ENCODE measurements at regions not wholly inside any gene's neighbourhood (a gene's known extent, or its start where the extent isn't known, plus 50 kb on each side); places are given as distances from the start of the nearest gene placed in this dataset.
A peak's percentile ranks its signal among the peaks of the same experiment; 100 is the strongest.

DNA sequence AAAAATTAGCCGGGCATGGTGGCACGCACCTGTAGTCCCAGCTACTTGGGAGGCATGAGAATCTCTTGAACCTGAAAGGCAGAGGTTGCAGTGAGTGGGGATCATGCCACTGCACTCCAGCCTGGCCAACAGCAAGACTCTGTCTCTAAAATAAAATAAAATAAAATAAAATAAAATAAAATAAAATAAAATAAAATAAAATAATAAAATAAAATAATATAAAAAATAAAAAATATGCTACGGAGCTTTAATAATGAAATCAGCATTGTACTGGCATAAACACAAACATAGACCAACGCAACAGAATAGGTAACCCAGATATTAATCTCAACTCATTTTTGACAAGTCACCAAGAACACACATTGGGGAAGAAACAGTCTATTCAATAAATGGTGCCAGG lies 973.4 kb upstream of the SOX11 start:
- Histone ChIP-seq H3K4me1 (no peaks in the 10 kb centered on the region), H3K27ac (no peak overlapping the region), H3K9me3 (no peaks in the 10 kb centered on the region), H3K36me3 (no peaks in the 10 kb centered on the region), H3K27me3 (no peaks in the 10 kb centered on the region), H3K4me3 (replicated peaks in 1 of 3) (no peak overlapping the region)
- 96% methylated on average over 4 of the region's 4 CpGs for WGBS, 2 donors
- no peak for TF ChIP-seq POLR2A (IDR thresholded peaks at IDR 0.05)
- TF ChIP-seq CTCF (IDR thresholded peaks at IDR 0.05), result no peak
- no peak for DNase-seq
- intact Hi-C loops (cut with DNase I), result no loop called here

GRCh38 chr2:4725618-4726017 lies 966.6 kb upstream of the SOX11 start:
- DNase-seq, result no peak
- intact Hi-C loops (cut with DNase I), result no loop called here
- TF ChIP-seq POLR2A (IDR thresholded peaks at IDR 0.05) (no peak), CTCF (IDR thresholded peaks at IDR 0.05) (no peak)
- Histone ChIP-seq H3K4me3 (replicated peaks in 1 of 3) (no peak overlapping the region), H3K27ac (no peak overlapping the region), H3K9me3 (no peaks in the 10 kb centered on the region), H3K36me3 (no peaks in the 10 kb centered on the region), H3K4me1 (no peaks in the 10 kb centered on the region), H3K27me3 (no peaks in the 10 kb centered on the region)
- WGBS, 2 donors, result 92 to 95% methylated on average over 4 of the region's 4 CpGs

DNA sequence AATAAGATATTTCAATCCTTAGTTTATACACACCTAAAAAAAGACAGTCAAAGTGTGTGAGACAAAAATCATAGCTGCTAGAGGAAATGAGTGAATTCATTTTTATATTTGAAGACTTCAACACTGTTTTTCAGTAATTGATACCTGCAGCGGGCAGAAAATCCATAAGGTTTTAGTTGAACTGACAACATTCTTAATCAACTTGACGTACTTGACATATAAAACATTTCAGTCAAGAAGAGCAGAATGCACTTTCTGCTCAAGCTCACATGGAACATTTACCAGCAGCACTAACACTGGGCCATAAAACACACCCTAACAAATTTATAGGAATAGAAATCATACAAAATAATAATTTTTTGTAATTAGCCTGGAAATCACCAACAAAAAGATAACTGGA lies 959.6 kb upstream of the SOX11 start:
- no peak for TF ChIP-seq CTCF (IDR thresholded peaks at IDR 0.05)
- no peak for TF ChIP-seq POLR2A (IDR thresholded peaks at IDR 0.05)
- no peak for DNase-seq
- intact Hi-C loops (cut with DNase I), result no loop called here
- H3K9me3 ChIP-seq, result no peaks in the 10 kb centered on the region
- H3K4me1 ChIP-seq, result no peaks in the 10 kb centered on the region
- no peaks in the 10 kb centered on the region for H3K36me3 ChIP-seq
- no peaks in the 10 kb centered on the region for H3K27me3 ChIP-seq
- WGBS, 2 donors, result 89 to 96% methylated on average over 2 of the region's 2 CpGs
- H3K4me3 ChIP-seq (replicated peaks in 1 of 3), result no peak overlapping the region
- no peak overlapping the region for H3K27ac ChIP-seq

- Histone ChIP-seq H3K27me3 (no peaks in the 10 kb centered on the region), H3K4me3 (replicated peaks in 1 of 3) (no peak overlapping the region), H3K36me3 (no peaks in the 10 kb centered on the region), H3K27ac (no peak overlapping the region), H3K9me3 (no peaks in the 10 kb centered on the region), H3K4me1 (peaks cover 0 to 2% of the 10 kb centered on the region in 2 donors)
- WGBS, 2 donors, result 63 to 64% methylated on average over 12 of the region's 12 CpGs
- intact Hi-C loops (cut with DNase I), result no loop called here
- TF ChIP-seq POLR2A (IDR thresholded peaks at IDR 0.05), result no peak
- peak in 1 of 2 donors; percentile 9 for DNase-seq
Measured at GRCh38 chr2:4745056-4745991, 946.9 kb upstream of the SOX11 start.

GRCh38 chr2:4753721-4754120 lies 938.5 kb upstream of the SOX11 start:
- peaks cover 7 to 13% of the 10 kb centered on the region in 2 donors for H3K4me1 ChIP-seq
- no peaks in the 10 kb centered on the region for H3K36me3 ChIP-seq
- H3K9me3 ChIP-seq, result no peaks in the 10 kb centered on the region
- no peak for TF ChIP-seq POLR2A (IDR thresholded peaks at IDR 0.05)
- no peak for TF ChIP-seq CTCF (IDR thresholded peaks at IDR 0.05)
- intact Hi-C loops (cut with DNase I), result no loop called here
- 85 to 93% methylated on average over 4 of the region's 4 CpGs for WGBS, 2 donors
- no peak overlapping the region for H3K27ac ChIP-seq
- no peaks in the 10 kb centered on the region for H3K27me3 ChIP-seq
- no peak for DNase-seq
- H3K4me3 ChIP-seq (replicated peaks in 1 of 3), result no peak overlapping the region

All from thyroid gland (tissue), 4 donors.